OCI-LY7 (cell line): ENCODE measurements at regions not wholly inside any gene's neighbourhood (a gene's known extent, or its start where the extent isn't known, plus 50 kb on each side); places are given as distances from the start of the nearest gene placed in this dataset.

Experiments used
- CTCF ChIP-seq: fragments of 200-600 bp; sonication (generic); conservative IDR thresholded peaks from 2 replicates; pipeline ENCODE4 v1.5.1; 2014; ENCODE audit warnings: mild to moderate bottlenecking, antibody characterized with exemption, low read length, moderate library complexity, mixed read lengths
- EZH2phosphoT487 ChIP-seq: fragments of 200-600 bp; sonication (generic); IDR thresholded peaks from 2 replicates; pipeline ENCODE4 v1.6.1; 2018; ENCODE audit warnings: low read depth, borderline replicate concordance, mild to moderate bottlenecking, mixed run types, antibody characterized with exemption, low read length, moderate library complexity, mixed read lengths

DNA sequence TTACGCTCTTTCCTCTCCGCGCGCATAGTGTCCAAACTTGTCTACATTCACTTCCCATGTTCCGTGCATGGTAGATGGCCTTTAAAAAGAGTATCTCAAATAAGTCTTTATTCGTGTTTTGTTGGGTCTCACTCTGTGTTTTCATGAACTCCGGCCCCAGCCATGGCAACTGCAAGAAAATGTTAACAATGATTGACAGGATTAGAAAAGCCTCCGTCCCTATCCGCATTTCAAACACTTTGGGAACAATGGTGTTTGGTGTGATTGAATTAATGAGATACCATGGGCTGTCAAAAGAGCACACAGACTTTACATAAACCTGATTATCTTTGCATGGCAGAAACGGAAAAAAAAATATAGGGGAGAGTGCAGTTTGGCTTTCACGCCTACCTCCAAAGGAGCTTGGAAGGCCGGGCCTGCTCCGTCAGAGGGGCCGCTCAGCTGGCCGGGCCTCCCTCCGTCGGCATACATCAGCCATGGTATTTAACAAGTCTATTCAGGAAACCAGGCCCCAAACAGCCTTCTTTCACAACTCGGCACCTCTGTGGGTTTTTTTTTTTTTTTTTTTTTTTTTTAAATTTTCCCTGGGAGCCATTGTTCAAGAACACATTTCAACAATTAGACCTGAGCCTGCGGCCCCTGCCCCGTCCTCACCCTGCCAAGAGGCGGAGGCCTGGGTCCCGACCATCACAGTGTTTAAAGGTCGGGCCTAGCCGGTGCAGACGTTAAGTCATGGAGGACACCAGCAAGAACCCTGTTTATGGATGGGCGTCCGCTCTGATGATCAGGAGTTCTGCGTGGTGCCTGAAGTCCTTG, 323.8 kb upstream of the IRX4 start:
- TF ChIP-seq CTCF: no peak
- no peak for TF ChIP-seq EZH2phosphoT487
